Activated CD8-positive, alpha-beta T cell treated with anti-CD3 and anti-CD28 coated beads for 36 hours (primary cell): ENCODE measurements at regions not wholly inside any gene's neighbourhood (a gene's known extent, or its start where the extent isn't known, plus 50 kb on each side); places are given as distances from the start of the nearest gene placed in this dataset.

Experiments used
- ATAC-seq: fragments of 200-7000 bp; cut with Tn5 transposase; one replicate; pipeline ENCODE4 v1.10.0; 2021; ENCODE audit warnings: mild to moderate bottlenecking, moderate library complexity
- CTCF ChIA-PET: fragments of 350-600 bp; sonication (Branson Sonifier 250); formaldehyde crosslinking; loops from one replicate; lab custom pipeline; 2021; ENCODE audit warnings: antibody characterized with exemption; lab: Charles Lee
- POLR2A ChIA-PET: fragments of 350-600 bp; sonication (Branson Sonifier 250); formaldehyde crosslinking; loops from one replicate; lab custom pipeline; 2021; ENCODE audit warnings: antibody characterized with exemption; lab: Charles Lee
- DNase-seq: peaks from one replicate; pipeline ENCODE4 v3.0.0-alpha.2; 2020
- H3K27ac Mint-ChIP-seq: one replicate; pipeline ENCODE4 v1.8.0; 2021; ENCODE audit warnings: mild to moderate bottlenecking, mixed read lengths
- H3K27me3 Mint-ChIP-seq: one replicate; pipeline ENCODE4 v1.8.0; 2021; ENCODE audit warnings: mixed read lengths
- H3K36me3 Mint-ChIP-seq: one replicate; pipeline ENCODE4 v1.8.0; 2021; ENCODE audit warnings: low read depth, mixed read lengths
- H3K4me1 Mint-ChIP-seq: one replicate; pipeline ENCODE4 v1.8.0; 2021; ENCODE audit warnings: low read depth, mixed read lengths
- H3K4me3 Mint-ChIP-seq: one replicate; pipeline ENCODE4 v1.8.0; 2021; ENCODE audit warnings: mild to moderate bottlenecking, moderate library complexity, mixed read lengths
- H3K9me3 Mint-ChIP-seq: one replicate; pipeline ENCODE4 v1.8.0; 2021; ENCODE audit warnings: mixed read lengths
- CTCF ChIP-seq: fragments of 200-600 bp; IDR thresholded peaks from one replicate; pipeline ENCODE4 v1.8.0; 2022; ENCODE audit warnings: antibody characterized with exemption, mild to moderate bottlenecking
- intact Hi-C: fragments of 100-400 bp; cut with micrococcal nuclease; formaldehyde crosslinking; loops from one replicate; pipeline ENCODE4 v1.10.0; 2022

GRCh38 chr2:234661849-234662248, 165.0 kb upstream of the ARL4C start:
- Mint-ChIP-seq H3K9me3 (peaks cover 7% of the 10 kb centered on the region), H3K4me3 (no peak overlapping the region), H3K4me1 (no peaks in the 10 kb centered on the region), H3K27ac (no peak overlapping the region), H3K36me3 (no peaks in the 10 kb centered on the region), H3K27me3 (peaks cover 3% of the 10 kb centered on the region)
- no peak for DNase-seq
- CTCF ChIA-PET = no interaction called here
- intact Hi-C loops = no loop called here
- no peak for TF ChIP-seq CTCF
- no peak for ATAC-seq
- POLR2A ChIA-PET = no interaction called here

GRCh38 chr2:234661175-234661574, 164.3 kb upstream of the ARL4C start:
- no peaks in the 10 kb centered on the region for H3K36me3 Mint-ChIP-seq
- ATAC-seq (no peak), DNase-seq (no peak)
- CTCF ChIA-PET = no interaction called here
- no peak for TF ChIP-seq CTCF
- POLR2A ChIA-PET = no interaction called here
- no peak overlapping the region for H3K4me3 Mint-ChIP-seq
- H3K4me1 Mint-ChIP-seq = no peaks in the 10 kb centered on the region
- peaks cover 7% of the 10 kb centered on the region for H3K9me3 Mint-ChIP-seq
- peaks cover 3% of the 10 kb centered on the region for H3K27me3 Mint-ChIP-seq
- intact Hi-C loops = no loop called here
- H3K27ac Mint-ChIP-seq = no peak overlapping the region

GRCh38 chr2:234655706-234656105, 158.8 kb upstream of the ARL4C start:
- ChIA-PET CTCF (no interaction called here), POLR2A (no interaction called here)
- DNase-seq (no peak), ATAC-seq (no peak)
- no peaks in the 10 kb centered on the region for H3K36me3 Mint-ChIP-seq
- no peaks in the 10 kb centered on the region for H3K4me1 Mint-ChIP-seq
- peaks cover 15% of the 10 kb centered on the region for H3K27me3 Mint-ChIP-seq
- no peaks in the 10 kb centered on the region for H3K9me3 Mint-ChIP-seq
- no peak for TF ChIP-seq CTCF
- intact Hi-C loops = no loop called here
- H3K4me3 Mint-ChIP-seq = no peak overlapping the region
- no peak overlapping the region for H3K27ac Mint-ChIP-seq

GRCh38 chr2:234650911-234651310, 154.0 kb upstream of the ARL4C start:
- Mint-ChIP-seq H3K27ac (no peak overlapping the region), H3K36me3 (no peaks in the 10 kb centered on the region), H3K27me3 (peaks cover 14% of the 10 kb centered on the region), H3K4me3 (no peak overlapping the region), H3K9me3 (no peaks in the 10 kb centered on the region), H3K4me1 (no peaks in the 10 kb centered on the region)
- intact Hi-C loops = no loop called here
- no peak for ATAC-seq
- DNase-seq = no peak
- ChIA-PET POLR2A (no interaction called here), CTCF (no interaction called here)
- no peak for TF ChIP-seq CTCF

- no peaks in the 10 kb centered on the region for H3K9me3 Mint-ChIP-seq
- DNase-seq (no peak), ATAC-seq (no peak)
- H3K36me3 Mint-ChIP-seq = no peaks in the 10 kb centered on the region
- H3K4me3 Mint-ChIP-seq = no peak overlapping the region
- TF ChIP-seq CTCF = no peak
- ChIA-PET CTCF (no interaction called here), POLR2A (no interaction called here)
- intact Hi-C loops = no loop called here
- no peak overlapping the region for H3K27ac Mint-ChIP-seq
- H3K4me1 Mint-ChIP-seq = no peaks in the 10 kb centered on the region
- peaks cover 14% of the 10 kb centered on the region for H3K27me3 Mint-ChIP-seq
Observed at GRCh38 chr2:234649951-234650350, 153.1 kb upstream of the ARL4C start.
